ENCODE measurements at regions not wholly inside any gene's neighbourhood (a gene's known extent, or its start where the extent isn't known, plus 50 kb on each side); places are given as distances from the start of the nearest gene placed in this dataset.
"Not testable (repeated sequence)": the region's sequence is repeated elsewhere in the genome, so short reads cannot be mapped to it uniquely, and the experiment has no call there.

GRCh38 chrX:65821721-65822496, 154.5 kb downstream of the MSN start:
- Histone ChIP-seq H3K9me3 (no peaks in the 10 kb centered on the region), H3K36me3 (ENCODE audit: low read depth) (no peaks in the 10 kb centered on the region), H3K4me1 (ENCODE audit: low read depth) (no peaks in the 10 kb centered on the region), H3K4me3 (no peak overlapping the region)
- ATAC-seq = peak; percentile 84
- peak; percentile 47 to 69 (median 62) for DNase-seq
- no peak for TF ChIP-seq CTCF (IDR thresholded peaks at IDR 0.05)
- intact Hi-C loops (cut with DNase I, micrococcal nuclease) = no loop called here

- H3K4me1 ChIP-seq (ENCODE audit: low read depth); DNase-seq; H3K9me3 ChIP-seq; ATAC-seq; intact Hi-C loops (cut with DNase I, micrococcal nuclease); H3K4me3 ChIP-seq; H3K36me3 ChIP-seq (ENCODE audit: low read depth): not testable (repeated sequence)
These were observed 152.5 kb downstream of the MSN start for GRCh38 chrX:65819983-65820382.

GRCh38 chrX:65813245-65813644, 145.8 kb downstream of the MSN start:
- Histone ChIP-seq H3K4me3 (no peak overlapping the region), H3K9me3 (no peaks in the 10 kb centered on the region), H3K4me1 (ENCODE audit: low read depth) (no peaks in the 10 kb centered on the region), H3K36me3 (ENCODE audit: low read depth) (no peaks in the 10 kb centered on the region)
- intact Hi-C loops (cut with DNase I, micrococcal nuclease) = no loop called here
- TF ChIP-seq CTCF (IDR thresholded peaks at IDR 0.05) = no peak
- ATAC-seq (no peak), DNase-seq (no peak)

- DNase-seq = no peak
- H3K9me3 ChIP-seq = no peaks in the 10 kb centered on the region
- TF ChIP-seq CTCF (IDR thresholded peaks at IDR 0.05) = no peak
- H3K36me3 ChIP-seq (ENCODE audit: low read depth) = no peaks in the 10 kb centered on the region
- no peak for ATAC-seq
- intact Hi-C loops (cut with DNase I, micrococcal nuclease) = no loop called here
- no peak overlapping the region for H3K4me3 ChIP-seq
- no peaks in the 10 kb centered on the region for H3K4me1 ChIP-seq (ENCODE audit: low read depth)
These were observed 144.2 kb downstream of the MSN start for GRCh38 chrX:65811558-65812228.
